ENCODE measurements at regions not wholly inside any gene's neighbourhood (a gene's known extent, or its start where the extent isn't known, plus 50 kb on each side); places are given as distances from the start of the nearest gene placed in this dataset.
A peak's percentile ranks its signal among the peaks of the same experiment; 100 is the strongest.

DNA sequence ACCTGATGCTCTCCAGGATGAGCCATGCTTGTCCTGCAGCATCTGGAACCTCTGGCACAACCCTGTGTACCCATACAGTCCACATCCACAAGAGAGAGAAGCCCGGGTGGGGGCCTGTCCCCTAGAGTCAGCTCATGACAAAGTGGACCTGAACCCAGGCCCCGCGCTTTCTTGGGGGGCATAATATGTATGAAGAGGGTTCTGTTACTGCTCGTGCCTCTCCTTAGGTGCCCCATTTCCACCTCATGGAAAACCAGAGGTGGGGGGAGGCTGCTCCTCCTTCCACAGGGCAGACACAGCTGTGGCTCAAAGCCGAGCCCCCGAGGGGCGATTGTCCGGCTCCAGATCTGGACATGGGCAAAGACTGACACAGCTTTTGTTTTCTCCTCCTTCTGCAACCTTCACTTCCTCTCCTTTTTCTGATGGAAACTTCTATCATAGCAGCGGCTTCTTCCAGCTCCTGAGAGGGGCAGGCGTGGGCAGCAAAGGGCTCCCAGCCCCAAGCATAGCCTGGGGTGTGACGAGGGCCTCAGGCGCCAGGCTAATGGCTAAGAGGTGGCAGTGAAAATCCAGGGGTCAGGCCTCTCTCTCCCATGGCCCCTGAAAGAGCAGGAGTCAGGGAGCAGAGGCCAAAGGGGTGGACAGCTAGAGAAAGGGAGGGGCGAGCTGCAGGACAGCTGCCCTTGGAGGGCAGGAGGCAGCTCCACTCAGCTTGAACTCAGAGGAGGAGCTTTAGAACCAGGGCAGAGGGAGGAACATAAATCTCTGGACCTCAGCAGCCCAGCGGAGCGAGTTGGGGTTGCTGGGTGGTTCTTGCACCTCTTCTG lies 155.5 kb downstream of the ZFP36L2 start:
- peak in 1 of 2 donors; percentile 35 for ATAC-seq
- TF ChIP-seq, protein P1, sequence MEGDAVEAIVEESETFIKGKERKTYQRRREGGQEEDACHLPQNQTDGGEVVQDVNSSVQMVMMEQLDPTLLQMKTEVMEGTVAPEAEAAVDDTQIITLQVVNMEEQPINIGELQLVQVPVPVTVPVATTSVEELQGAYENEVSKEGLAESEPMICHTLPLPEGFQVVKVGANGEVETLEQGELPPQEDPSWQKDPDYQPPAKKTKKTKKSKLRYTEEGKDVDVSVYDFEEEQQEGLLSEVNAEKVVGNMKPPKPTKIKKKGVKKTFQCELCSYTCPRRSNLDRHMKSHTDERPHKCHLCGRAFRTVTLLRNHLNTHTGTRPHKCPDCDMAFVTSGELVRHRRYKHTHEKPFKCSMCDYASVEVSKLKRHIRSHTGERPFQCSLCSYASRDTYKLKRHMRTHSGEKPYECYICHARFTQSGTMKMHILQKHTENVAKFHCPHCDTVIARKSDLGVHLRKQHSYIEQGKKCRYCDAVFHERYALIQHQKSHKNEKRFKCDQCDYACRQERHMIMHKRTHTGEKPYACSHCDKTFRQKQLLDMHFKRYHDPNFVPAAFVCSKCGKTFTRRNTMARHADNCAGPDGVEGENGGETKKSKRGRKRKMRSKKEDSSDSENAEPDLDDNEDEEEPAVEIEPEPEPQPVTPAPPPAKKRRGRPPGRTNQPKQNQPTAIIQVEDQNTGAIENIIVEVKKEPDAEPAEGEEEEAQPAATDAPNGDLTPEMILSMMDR (IDR thresholded peaks at IDR 0.05 in 4 of 5, conservative IDR thresholded peaks at IDR 0.05 in 1 of 5) = no peak
- no peak for TF ChIP-seq POLR2A (IDR thresholded peaks at IDR 0.05)
- Histone ChIP-seq H3K27me3 (no peaks in the 10 kb centered on the region), H3K27ac (peak overlapping the region; percentile 57 to 70 (median 68)), H3K4me3 (no peak overlapping the region), H3K36me3 (no peaks in the 10 kb centered on the region), H3K4me1 (peaks cover 57 to 59% of the 10 kb centered on the region in 2 donors), H3K9me3 (no peaks in the 10 kb centered on the region)
- in situ Hi-C loops (cut with MboI; ENCODE audit: low sequenced_read_pairs in 4 of 4) = no loop called here
- intact Hi-C loops (cut with DNase I; ENCODE audit: low total_unique reads) = no loop called here
- DNase-seq = no peak

DNA sequence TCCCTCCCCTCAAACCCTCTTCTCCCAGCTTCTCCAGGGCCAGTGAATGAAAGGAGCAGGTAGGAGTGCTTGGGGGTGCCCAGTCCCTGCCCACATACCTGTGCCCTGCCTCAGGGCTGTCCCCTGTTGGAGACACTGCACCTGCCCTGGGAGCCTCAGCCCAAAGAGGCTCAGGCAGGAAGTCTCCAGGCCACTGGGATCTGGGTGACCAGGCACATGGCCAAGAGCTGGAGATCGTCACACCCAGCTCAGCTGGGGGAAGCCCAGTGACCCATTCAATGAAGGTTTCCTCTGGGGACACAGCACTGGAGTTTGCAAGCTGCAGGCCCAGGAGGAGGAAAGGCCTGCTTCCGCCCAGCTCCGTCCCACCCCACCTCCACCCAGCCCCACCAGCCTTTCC lies 156.4 kb downstream of the ZFP36L2 start:
- H3K9me3 ChIP-seq = no peaks in the 10 kb centered on the region
- ATAC-seq (peak in 1 of 2 donors; percentile 23), DNase-seq (no peak)
- peak overlapping the region; percentile 57 to 70 (median 68) for H3K27ac ChIP-seq
- in situ Hi-C loops (cut with MboI; ENCODE audit: low sequenced_read_pairs in 4 of 4) = no loop called here
- no peaks in the 10 kb centered on the region for H3K27me3 ChIP-seq
- peaks cover 48 to 51% of the 10 kb centered on the region in 2 donors for H3K4me1 ChIP-seq
- H3K36me3 ChIP-seq = no peaks in the 10 kb centered on the region
- intact Hi-C loops (cut with DNase I; ENCODE audit: low total_unique reads) = no loop called here
- no peak overlapping the region for H3K4me3 ChIP-seq
- TF ChIP-seq, protein P1 (IDR thresholded peaks at IDR 0.05 in 4 of 5, conservative IDR thresholded peaks at IDR 0.05 in 1 of 5) = no peak
- TF ChIP-seq POLR2A (IDR thresholded peaks at IDR 0.05) = no peak

DNA sequence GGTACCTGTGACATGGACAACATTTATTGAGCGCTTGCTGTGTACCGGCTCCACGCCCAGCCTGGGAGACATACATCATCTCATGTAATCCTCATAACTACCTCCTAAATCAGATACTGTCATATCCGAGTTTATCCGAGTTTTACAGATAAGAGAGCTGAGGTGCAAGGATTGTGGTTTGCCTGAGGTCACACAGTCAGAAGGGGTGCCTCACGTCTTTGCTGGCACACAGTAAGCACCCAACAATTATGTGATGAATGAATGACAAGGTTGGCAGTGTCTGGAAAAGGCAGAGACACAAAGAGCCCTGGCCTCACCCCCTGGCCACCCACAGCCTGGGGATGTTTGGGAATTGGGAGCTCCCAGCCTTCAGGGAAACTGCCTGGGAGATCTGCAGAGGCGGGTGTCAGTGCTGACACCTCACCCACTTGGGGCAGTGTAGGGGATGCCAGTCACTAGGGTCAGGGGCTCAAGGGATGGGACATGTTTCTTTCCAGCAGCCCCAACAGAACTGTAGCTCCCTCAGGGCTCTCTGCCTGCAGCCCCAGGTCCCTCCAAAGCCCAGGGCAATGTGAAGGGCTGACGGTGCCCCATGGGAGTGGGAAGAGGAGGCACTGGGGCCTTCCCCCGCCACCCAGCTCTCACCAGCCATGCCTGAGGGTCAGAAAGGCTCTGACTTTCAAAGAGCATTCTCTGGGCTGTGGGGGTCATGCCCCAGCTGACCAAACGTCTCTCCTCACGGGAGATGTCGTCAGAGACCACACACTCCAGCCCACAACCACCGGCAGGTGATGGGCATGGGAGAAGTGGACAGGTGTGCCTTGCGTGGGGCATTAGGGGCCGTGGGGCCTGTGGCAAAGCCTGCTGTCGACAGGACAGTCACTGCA lies 157.5 kb downstream of the ZFP36L2 start:
- H3K27ac ChIP-seq = no peak overlapping the region
- H3K4me3 ChIP-seq = no peak overlapping the region
- no peaks in the 10 kb centered on the region for H3K36me3 ChIP-seq
- in situ Hi-C loops (cut with MboI; ENCODE audit: low sequenced_read_pairs in 4 of 4) = no loop called here
- intact Hi-C loops (cut with DNase I; ENCODE audit: low total_unique reads) = no loop called here
- H3K27me3 ChIP-seq = no peaks in the 10 kb centered on the region
- H3K4me1 ChIP-seq = peaks cover 37 to 40% of the 10 kb centered on the region in 2 donors
- H3K9me3 ChIP-seq = no peaks in the 10 kb centered on the region
- DNase-seq (no peak), ATAC-seq (no peak)
- TF ChIP-seq POLR2A (IDR thresholded peaks at IDR 0.05) = no peak
- TF ChIP-seq, protein P1 (IDR thresholded peaks at IDR 0.05 in 4 of 5, conservative IDR thresholded peaks at IDR 0.05 in 1 of 5) = no peak

DNA sequence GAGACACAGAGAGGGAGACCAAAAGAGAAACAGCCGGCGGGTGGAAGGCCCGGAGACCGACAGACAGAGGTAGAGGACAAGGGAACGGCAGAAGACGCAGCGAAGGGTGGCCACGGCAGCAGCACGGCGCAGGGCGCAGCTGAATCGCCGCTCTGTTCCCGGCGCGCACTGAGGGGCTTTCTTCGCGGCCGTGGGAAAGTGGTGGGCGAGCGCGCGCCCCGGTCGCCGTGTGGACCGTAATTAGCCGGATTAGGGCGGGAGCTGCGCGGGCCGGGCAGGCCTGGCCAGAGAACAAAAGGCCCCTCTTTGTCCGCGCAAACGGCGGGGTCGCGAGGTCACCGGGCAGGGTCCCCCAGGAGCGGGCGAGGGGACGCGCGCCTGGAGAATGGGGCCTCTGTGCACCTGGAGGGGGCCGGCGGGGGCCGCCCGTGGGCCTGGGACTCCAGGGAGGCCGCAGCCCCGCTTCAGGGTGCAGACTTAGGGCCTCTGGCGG lies 158.3 kb downstream of the ZFP36L2 start:
- in situ Hi-C loops (cut with MboI; ENCODE audit: low sequenced_read_pairs in 4 of 4) = no loop called here
- H3K27me3 ChIP-seq = no peaks in the 10 kb centered on the region
- ATAC-seq (no peak), DNase-seq (no peak)
- H3K4me1 ChIP-seq = peaks cover 30 to 32% of the 10 kb centered on the region in 2 donors
- no peaks in the 10 kb centered on the region for H3K36me3 ChIP-seq
- no peak overlapping the region for H3K4me3 ChIP-seq
- H3K9me3 ChIP-seq = no peaks in the 10 kb centered on the region
- TF ChIP-seq POLR2A (IDR thresholded peaks at IDR 0.05) = no peak
- TF ChIP-seq, protein P1 (IDR thresholded peaks at IDR 0.05 in 4 of 5, conservative IDR thresholded peaks at IDR 0.05 in 1 of 5) = no peak
- no peak overlapping the region for H3K27ac ChIP-seq
- intact Hi-C loops (cut with DNase I; ENCODE audit: low total_unique reads) = no loop called here

Data from gastrocnemius medialis (tissue), 4 donors.